ENCODE measurements at regions not wholly inside any gene's neighbourhood (a gene's known extent, or its start where the extent isn't known, plus 50 kb on each side); places are given as distances from the start of the nearest gene placed in this dataset.

DNA sequence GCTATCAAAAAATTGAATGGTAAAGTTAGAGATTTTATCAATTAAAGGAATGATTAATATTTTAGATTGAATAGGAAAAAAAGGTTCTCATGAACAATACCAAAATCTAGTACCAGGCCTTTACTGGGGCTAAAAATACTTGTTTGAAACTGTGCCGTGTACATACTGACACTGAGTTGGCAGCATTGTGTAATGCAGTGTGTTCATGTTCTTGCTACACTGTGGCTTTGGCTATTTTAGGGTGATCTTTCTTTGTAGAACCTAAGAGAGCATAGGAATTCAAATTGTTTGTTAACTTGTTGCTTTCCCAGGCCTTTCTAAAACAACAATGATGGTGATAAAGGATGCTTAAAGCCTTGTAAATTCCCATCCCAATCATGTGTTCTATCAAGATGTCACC lies 80.9 kb downstream of the KIF4B start:
- TF ChIP-seq, protein P1, sequence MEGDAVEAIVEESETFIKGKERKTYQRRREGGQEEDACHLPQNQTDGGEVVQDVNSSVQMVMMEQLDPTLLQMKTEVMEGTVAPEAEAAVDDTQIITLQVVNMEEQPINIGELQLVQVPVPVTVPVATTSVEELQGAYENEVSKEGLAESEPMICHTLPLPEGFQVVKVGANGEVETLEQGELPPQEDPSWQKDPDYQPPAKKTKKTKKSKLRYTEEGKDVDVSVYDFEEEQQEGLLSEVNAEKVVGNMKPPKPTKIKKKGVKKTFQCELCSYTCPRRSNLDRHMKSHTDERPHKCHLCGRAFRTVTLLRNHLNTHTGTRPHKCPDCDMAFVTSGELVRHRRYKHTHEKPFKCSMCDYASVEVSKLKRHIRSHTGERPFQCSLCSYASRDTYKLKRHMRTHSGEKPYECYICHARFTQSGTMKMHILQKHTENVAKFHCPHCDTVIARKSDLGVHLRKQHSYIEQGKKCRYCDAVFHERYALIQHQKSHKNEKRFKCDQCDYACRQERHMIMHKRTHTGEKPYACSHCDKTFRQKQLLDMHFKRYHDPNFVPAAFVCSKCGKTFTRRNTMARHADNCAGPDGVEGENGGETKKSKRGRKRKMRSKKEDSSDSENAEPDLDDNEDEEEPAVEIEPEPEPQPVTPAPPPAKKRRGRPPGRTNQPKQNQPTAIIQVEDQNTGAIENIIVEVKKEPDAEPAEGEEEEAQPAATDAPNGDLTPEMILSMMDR (IDR thresholded peaks at IDR 0.05; ENCODE audit: insufficient read depth, low read length, poor library complexity, severe bottlenecking): no peak
- no peak for TF ChIP-seq EZH2phosphoT487 (conservative IDR thresholded peaks at IDR 0.05; ENCODE audit: low read length)
